COR-L47 (cell line): ENCODE measurements at regions not wholly inside any gene's neighbourhood (a gene's known extent, or its start where the extent isn't known, plus 50 kb on each side); places are given as distances from the start of the nearest gene placed in this dataset.

ENCODE experiments used
- DNase-seq: peaks from one replicate; lab custom pipeline; 2025; lab: John Stamatoyannopoulos, UW

DNA sequence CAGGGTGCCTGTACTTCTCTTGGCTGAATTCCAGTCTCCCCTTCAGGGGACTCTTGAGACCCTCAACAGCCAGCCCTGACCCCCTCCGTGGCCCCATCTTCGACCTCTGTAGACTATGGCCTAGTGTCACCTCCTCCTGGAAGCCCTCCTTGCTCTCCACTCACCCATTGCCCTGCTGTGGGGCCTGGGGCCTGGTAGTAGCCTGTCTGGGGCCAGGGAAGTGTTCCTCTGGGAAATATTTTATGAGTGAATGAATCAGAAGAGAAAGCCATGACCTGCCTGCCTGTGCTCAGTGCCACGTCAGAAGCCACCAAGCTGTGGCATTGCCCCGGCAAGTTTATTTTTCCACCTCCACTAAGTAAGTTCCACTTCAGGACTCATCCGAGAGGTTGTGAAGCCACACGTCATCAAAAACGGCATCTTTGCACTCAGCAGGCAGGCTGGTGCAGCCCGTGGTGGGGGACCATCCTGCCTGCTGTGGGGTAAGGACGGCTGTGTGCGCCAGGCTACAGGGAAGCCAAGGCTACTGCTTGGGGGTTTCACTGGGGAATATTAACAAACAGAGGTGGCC lies 59.6 kb upstream of the PPARA start:
- DNase-seq, result no peak

DNA sequence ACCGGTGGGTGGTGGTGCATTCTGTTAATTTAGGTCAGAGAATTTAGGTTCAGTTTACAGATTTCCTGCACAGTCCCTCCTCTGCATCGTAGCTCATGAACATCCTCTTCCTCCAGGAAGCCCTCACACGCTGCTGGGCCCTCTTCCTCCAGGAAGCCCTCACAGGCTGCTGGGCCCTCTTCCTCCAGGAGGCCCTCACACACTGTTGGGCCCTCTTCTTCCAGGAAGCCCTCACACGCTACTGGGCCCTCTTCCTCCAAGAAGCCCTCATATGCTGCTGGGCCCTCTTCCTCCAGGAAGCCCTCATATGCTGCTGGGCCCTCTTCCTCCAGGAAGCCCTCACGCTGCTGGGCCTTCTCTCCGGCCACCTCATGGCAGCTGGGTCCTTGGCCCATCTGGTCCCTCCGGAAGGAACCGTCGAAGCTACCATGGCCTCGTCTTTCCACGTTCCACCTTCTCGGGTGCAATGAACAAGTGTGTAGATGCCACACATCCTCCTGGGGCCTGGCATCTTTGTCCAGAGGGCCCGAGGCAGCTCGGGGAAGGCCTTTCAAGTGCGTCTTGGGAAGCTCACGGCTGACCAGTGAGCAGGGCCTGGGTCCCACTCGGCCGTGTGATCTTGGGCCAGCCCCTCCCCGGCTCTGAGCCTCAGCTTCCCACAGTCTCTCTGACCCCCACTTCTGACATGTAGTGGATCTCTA lies 58.9 kb upstream of the PPARA start:
- no peak for DNase-seq

DNA sequence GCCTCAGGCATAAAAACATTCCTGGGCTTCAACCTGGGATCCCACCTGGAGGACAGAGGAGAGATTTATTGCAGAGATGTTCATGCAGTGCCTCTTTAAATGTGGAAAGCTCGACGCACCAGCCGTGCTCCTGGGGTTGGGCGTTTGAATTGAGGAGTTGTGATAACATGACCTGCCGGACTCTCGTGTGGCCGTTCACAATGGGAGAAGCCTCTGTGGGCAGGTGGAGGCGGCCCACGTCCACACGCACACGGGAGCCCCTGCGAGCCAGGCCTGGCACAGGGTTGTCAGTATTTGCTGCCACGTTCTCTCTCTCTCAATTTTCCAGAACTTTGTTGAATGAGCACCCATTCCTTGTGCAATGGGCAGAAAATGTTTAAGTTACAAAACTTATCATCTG lies 58.3 kb upstream of the PPARA start:
- no peak for DNase-seq

DNA sequence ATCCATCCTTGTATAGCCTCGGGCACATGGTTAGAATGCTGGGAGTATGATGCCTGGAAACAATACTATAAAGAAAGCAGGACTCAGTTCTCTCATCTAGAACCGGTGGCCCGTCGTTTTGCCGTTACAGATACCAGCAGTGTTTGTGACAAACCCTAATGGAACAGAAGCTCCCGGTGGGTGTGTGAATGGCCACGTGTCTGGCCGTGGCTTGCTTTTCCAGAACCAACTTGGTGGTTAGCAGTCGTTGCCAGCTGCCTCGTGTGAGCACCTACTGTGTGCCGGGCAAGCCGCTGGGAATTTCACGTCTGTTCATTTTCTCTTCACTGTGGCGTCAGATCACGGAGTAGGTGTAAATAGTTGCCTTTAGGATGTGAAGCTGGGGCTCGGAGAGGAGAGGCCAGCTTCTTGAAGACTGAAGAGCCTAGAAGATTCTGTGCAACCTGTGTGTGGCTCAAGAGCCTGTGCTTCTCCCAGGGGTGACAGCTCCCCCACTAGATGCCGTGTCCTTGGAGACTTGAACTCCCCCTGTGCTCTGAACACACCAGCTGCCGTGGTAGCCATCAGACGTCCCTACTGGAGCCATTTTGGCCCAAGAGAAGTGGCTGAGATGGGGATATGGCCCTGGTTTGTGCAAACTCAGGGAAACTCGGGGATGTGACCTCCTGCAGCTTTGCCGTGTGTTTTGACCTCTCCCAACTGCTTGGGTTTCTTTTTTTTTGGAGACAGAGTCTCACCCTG lies 57.5 kb upstream of the PPARA start:
- DNase-seq, result no peak

DNA sequence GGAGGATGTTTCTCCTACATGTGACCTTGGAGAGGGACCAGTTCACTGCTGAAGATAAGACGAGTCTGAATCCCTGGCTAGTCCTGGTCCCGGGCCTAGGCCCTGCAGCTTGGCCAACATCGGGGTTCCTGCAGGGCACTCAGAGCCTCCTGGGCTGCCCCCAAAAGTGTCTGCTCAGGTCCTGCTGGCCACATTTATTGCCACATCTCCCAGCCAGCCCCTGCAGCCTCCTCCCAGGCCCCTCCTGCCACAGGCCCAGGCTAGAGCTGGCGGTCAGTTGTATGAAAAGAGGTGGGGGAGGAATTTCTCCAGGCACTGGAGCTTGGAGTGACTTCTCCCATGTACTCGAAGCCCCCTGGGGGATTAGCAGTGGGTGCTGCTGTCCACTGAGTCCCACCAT lies 56.5 kb upstream of the PPARA start:
- no peak for DNase-seq

DNA sequence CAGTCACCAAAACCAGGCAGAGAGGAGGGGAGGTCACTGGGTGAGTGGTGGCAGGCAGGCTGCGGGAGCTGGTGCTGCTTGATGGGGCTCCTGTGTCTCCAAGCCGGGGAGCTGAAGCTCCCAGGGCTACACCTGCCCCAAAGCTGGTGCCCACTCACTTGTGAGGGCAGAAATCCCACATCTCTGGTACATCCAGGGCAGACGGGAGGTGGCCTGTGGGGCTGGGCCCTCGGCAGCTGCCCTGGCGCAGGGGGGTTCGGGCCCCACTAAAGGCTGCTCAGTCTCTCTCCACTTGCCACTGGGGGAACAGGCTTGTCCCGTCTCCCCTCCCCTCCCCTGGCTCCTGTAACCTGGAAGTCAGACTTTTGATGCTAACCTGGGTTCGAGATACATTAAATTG lies 55.6 kb upstream of the PPARA start:
- no peak for DNase-seq

DNA sequence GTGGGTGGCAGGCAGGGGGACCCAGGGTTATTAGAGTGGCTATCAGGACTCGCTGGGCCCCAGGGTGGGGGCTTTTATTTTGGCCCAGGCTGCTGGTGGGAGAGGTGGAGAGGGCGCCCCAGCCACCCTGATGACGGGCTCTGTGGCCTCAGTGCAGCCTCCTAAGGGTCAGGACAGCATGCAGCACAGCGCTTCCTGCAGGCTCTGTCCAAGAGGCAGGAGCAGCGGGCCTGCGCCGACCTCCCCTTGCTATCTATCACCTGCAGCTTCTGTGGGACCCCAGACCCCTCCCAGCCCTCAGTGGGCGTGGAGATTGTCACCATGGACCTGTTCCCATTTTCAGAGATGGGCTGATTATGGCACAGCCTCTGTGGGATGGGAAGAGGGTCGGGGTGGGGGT lies 54.3 kb upstream of the PPARA start:
- no peak for DNase-seq

DNA sequence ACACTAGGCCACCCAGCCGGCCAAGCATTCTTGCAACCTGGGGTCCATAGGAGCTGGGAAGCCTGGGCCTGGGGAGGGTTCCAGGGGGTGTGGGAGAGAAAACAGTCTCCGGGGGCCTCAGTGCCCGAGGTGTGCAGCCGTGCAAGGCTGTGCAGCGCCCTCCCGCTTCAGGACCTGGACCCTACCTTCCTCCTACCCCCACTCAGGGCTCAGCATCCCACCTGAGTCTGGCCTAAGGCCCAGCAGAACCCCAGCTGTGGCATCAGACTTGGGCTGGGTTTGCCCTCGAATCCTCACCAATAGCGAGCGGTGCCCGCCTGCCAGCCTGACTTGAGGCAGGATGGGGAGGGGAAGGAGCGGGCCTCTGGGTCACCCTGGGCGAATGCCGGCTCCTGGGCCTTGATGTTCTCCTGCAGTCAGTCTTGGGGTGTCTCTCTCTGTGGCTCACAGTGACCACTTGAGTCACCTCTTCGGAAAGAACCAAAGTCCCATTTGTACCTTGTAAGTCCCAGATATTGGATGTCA lies 53.6 kb upstream of the PPARA start:
- DNase-seq, result no peak

DNA sequence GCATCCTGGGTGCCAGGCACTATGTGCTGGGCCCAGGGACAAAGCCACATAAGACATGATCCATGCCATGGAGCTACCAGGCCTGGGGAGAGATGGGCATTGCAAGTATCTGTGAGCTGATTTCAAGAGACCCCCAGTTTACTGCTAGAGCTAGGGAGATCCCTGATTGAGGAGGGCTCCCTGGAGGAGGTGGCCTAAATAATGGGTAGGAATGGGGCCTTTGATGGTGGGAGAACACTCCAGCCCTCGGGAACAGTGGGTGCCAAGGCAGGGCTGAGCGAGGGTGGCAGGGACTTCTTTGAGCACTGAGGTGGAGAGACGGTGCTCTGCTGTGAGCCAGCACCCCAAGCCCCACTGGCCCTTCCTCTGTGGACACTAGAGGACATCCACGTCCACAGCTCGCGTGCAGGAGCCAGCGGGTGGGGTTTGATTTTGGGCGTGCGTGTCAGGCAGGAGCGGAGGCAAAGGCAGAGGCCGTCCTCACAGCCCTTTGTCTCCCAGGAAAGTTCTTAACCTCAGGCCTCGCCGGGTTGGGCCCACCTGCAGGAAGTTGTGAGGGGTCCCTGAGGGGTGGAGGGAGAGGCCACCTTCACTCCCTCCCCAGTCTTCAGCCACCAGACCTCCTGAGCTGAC lies 52.9 kb upstream of the PPARA start:
- no peak for DNase-seq

DNA sequence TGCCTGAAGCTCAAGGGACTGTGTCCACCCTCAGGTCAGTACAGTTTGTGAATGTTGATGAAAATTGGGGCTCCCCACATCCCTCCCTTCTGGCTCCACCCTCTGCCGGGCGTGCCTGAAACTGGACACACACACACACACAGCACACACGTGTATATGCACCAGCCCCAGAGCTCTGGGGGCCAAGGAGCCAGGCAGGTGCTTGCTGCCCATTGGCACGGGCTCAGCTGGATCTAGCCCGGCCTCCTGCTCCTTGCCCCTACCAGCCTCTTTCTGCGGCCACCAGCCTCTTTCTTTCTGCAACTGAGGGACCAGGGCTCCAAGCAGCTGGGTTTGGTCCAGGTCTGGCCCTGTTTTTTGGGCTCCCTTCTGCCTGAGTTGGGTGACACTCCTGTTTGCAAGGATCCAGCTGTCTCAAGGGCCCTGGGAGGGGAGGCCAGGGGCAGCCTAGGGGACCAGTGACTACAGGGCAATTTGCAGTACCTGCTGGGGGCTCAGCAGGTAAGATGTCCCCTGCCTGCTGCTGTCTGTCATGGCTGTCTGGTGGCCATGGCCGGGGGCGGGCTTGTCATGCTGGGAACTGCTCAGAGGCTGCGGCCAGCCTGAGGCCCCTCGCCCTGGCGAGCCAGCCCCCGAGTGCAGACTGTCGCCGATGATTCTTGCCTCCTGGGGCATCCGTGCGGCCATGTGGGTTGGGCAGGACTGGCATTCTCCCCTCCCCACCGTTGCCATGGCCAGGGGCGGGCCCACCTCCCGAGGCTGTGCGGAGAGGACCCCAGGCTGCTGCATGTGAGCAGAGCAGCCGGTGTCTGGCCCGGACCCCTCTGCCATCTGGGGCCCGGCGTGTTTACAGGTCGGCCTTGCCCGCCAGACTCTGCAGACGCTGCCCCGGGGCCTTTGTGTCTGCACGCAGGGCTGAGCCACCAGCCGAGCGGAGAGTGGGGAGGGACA lies 51.5 kb upstream of the PPARA start:
- DNase-seq, result no peak

DNA sequence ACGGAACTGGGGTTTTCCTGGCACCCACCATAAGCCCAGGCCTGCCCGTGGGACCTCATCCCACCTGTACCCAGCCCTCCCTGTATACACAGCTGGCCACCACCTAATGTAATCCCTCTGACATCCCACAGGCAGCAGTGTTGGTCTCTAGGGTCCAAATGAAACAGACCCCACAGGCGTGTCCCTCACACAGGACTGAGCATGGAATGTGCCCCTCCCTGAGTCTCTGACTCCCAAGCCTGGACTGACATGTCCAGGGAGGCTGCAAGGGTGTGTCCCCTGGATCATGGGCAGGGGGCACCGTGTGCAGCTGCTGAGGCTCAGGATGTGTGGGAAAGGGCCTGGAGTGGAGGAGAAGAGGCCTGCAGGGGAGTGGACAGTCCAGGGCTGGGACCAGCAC lies 50.6 kb upstream of the PPARA start:
- DNase-seq, result no peak

DNA sequence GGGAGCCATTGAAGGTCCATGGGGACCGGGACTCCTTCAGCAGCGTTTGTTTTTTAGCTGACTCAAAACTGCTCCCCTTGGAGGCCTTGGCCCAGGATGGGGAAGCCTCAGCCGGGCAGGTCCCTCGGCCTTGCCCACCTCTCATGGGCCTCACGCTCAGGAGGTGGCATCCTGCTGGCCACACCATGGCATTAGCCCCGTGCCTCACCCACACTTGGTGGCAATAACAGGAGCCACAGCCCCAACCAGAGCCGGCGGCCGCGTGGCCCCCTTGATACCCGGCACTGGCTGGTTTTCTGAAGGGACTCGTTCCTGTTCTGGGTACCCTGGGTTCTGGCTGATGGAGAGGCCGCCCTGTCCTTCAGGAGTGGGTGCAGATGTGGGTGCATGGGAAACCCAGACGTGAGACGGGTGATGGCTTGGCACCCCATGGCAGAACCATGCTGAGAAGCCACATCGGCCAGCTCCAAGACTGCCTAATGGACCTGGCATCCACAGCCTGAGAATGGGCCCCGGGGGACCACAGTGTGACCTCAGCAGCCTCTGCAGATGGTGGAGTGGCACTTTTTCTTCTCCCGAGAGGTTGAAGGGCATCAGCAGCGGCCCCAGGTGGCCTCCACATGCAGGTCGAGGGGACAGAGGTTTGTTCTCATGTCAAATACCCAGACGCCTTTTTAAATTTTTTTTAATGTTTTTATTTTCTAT lies 49.8 kb upstream of the PPARA start:
- no peak for DNase-seq
